ENCODE measurements at regions not wholly inside any gene's neighbourhood (a gene's known extent, or its start where the extent isn't known, plus 50 kb on each side); places are given as distances from the start of the nearest gene placed in this dataset.

GRCh38 chr2:53286345-53286744 lies 481.3 kb upstream of the CHAC2 start:
- H3K36me3 ChIP-seq (ENCODE audit: insufficient read depth in 1 of 2, low read depth in 1 of 2) = no peaks in the 10 kb centered on the region
- H3K4me3 ChIP-seq = no peak overlapping the region
- intact Hi-C loops (cut with DNase I) = no loop called here
- no peaks in the 10 kb centered on the region for H3K9me3 ChIP-seq
- DNase-seq = no peak
- no peak overlapping the region for H3K27ac ChIP-seq
- WGBS, 3 donors = 86 to 89% (median 88%) methylated on average over 2 of the region's 2 CpGs
- H3K27me3 ChIP-seq (ENCODE audit: insufficient read depth in 3 of 3, low read length in 2 of 3) = no peaks in the 10 kb centered on the region
- TF ChIP-seq CTCF (IDR thresholded peaks at IDR 0.05) = no peak
- H3K4me1 ChIP-seq = no peaks in the 10 kb centered on the region
- no peak for ATAC-seq

- Histone ChIP-seq H3K9me3 (no peaks in the 10 kb centered on the region), H3K4me3 (no peak overlapping the region), H3K36me3 (ENCODE audit: insufficient read depth in 1 of 2, low read depth in 1 of 2) (no peaks in the 10 kb centered on the region), H3K4me1 (no peaks in the 10 kb centered on the region), H3K27me3 (ENCODE audit: insufficient read depth in 3 of 3, low read length in 2 of 3) (no peaks in the 10 kb centered on the region), H3K27ac (no peak overlapping the region)
- 82 to 97% (median 89%) methylated on average over 1 of the region's 1 CpG for WGBS, 3 donors
- no peak for TF ChIP-seq CTCF (IDR thresholded peaks at IDR 0.05)
- intact Hi-C loops (cut with DNase I) = no loop called here
- ATAC-seq (no peak), DNase-seq (no peak)
Measured at GRCh38 chr2:53275743-53276142, 491.9 kb upstream of the CHAC2 start.

GRCh38 chr2:53268626-53269025 lies 499.0 kb upstream of the CHAC2 start:
- Histone ChIP-seq H3K4me1 (no peaks in the 10 kb centered on the region), H3K36me3 (ENCODE audit: insufficient read depth in 1 of 2, low read depth in 1 of 2) (no peaks in the 10 kb centered on the region), H3K27me3 (ENCODE audit: insufficient read depth in 3 of 3, low read length in 2 of 3) (no peaks in the 10 kb centered on the region), H3K9me3 (no peaks in the 10 kb centered on the region), H3K27ac (no peak overlapping the region), H3K4me3 (no peak overlapping the region)
- intact Hi-C loops (cut with DNase I) = no loop called here
- TF ChIP-seq CTCF (IDR thresholded peaks at IDR 0.05) = no peak
- DNase-seq = no peak
- 62 to 89% (median 80%) methylated on average over 3 of the region's 3 CpGs for WGBS, 3 donors
- ATAC-seq = no peak

GRCh38 chr2:53268086-53268485 lies 499.5 kb upstream of the CHAC2 start:
- DNase-seq = no peak

More at GRCh38 chr2:53268086-53268485, 499.5 kb upstream of the CHAC2 start:
- no peaks in the 10 kb centered on the region for H3K4me1 ChIP-seq
- 55 to 59% (median 55%) methylated on average over 2 of the region's 2 CpGs for WGBS, 3 donors
- no peak for ATAC-seq
- H3K9me3 ChIP-seq = no peaks in the 10 kb centered on the region
- intact Hi-C loops (cut with DNase I) = no loop called here
- H3K27ac ChIP-seq = no peak overlapping the region
- no peak for TF ChIP-seq CTCF (IDR thresholded peaks at IDR 0.05)
- H3K27me3 ChIP-seq (ENCODE audit: insufficient read depth in 3 of 3, low read length in 2 of 3) = no peaks in the 10 kb centered on the region
- H3K4me3 ChIP-seq = no peak overlapping the region
- no peaks in the 10 kb centered on the region for H3K36me3 ChIP-seq (ENCODE audit: insufficient read depth in 1 of 2, low read depth in 1 of 2)

Data from psoas muscle (tissue), 7 donors.